Inferior parietal cortex (tissue), 1 donor: ENCODE measurements at regions not wholly inside any gene's neighbourhood (a gene's known extent, or its start where the extent isn't known, plus 50 kb on each side); places are given as distances from the start of the nearest gene placed in this dataset.
"Not testable (repeated sequence)": the region's sequence is repeated elsewhere in the genome, so short reads cannot be mapped to it uniquely, and the experiment has no call there.

Source experiments
- DNase-seq: peaks from one replicate; pipeline ENCODE4 v3.0.0-alpha.2; 2016; ENCODE audit errors: extremely low spot score

- DNase-seq = no peak
Observed at GRCh38 chrX:130552444-130553073, 150.8 kb downstream of the RBMX2 start.

- no peak for DNase-seq
Observed at GRCh38 chrX:130555341-130555740, 153.6 kb downstream of the RBMX2 start.

GRCh38 chrX:130555757-130556156, 154.0 kb downstream of the RBMX2 start:
- DNase-seq = no peak

GRCh38 chrX:130556951-130557350, 155.2 kb downstream of the RBMX2 start:
- no peak for DNase-seq

- no peak for DNase-seq
Observed at GRCh38 chrX:130560544-130560943, 158.8 kb downstream of the RBMX2 start.

GRCh38 chrX:130561930-130562329, 160.1 kb downstream of the RBMX2 start:
- no peak for DNase-seq

- no peak for DNase-seq
Observed at GRCh38 chrX:130563476-130563875, 161.7 kb downstream of the RBMX2 start.

- DNase-seq = no peak
Observed at GRCh38 chrX:130566028-130566683, 164.4 kb downstream of the RBMX2 start.

- DNase-seq = not testable (repeated sequence)
Observed at GRCh38 chrX:130573030-130573429, 171.2 kb downstream of the RBMX2 start.
